Testis (tissue), 2 donors: ENCODE measurements at regions not wholly inside any gene's neighbourhood (a gene's known extent, or its start where the extent isn't known, plus 50 kb on each side); places are given as distances from the start of the nearest gene placed in this dataset.

Experiments
- POLR2A ChIP-seq: fragments of 450-650 bp; IDR thresholded peaks from one replicate; pipeline ENCODE4 v1.6.1; 2017; ENCODE audit warnings: antibody characterized with exemption, mild to moderate bottlenecking, moderate library complexity
- TF ChIP-seq, protein P1 (sequence below), 3 experiments: fragments of 450-650 bp in 2 of 3; fragments of 200-600 bp in 1 of 3; sonication (generic) in 1 of 3; IDR thresholded peaks; one replicate each; pipeline ENCODE4 v1.5.1; 2016 to 2019; ENCODE audit warnings: antibody characterized with exemption in 3 of 3, mild to moderate bottlenecking in 2 of 3, moderate library complexity in 1 of 3

DNA sequence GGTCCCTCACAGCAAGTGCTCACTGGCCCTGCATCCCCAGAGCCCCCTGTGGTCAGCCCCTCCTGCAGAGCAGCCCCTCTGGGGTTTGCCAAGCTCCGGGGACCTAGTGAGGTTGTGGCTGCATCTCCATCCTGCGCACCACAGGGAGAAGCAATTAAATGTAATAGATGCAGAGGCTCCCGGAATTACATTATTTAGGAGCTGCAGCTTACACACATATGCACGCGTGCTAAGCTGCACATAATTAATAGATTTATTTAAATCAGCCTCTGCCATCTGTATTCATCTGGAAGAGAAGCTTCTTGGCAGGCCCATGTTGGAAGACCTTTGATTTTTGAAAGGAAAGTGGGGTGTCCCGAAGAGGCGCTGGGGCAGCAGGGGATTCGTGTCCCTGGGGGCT, 1271.5 kb downstream of the BRD1 start:
- TF ChIP-seq, protein P1, sequence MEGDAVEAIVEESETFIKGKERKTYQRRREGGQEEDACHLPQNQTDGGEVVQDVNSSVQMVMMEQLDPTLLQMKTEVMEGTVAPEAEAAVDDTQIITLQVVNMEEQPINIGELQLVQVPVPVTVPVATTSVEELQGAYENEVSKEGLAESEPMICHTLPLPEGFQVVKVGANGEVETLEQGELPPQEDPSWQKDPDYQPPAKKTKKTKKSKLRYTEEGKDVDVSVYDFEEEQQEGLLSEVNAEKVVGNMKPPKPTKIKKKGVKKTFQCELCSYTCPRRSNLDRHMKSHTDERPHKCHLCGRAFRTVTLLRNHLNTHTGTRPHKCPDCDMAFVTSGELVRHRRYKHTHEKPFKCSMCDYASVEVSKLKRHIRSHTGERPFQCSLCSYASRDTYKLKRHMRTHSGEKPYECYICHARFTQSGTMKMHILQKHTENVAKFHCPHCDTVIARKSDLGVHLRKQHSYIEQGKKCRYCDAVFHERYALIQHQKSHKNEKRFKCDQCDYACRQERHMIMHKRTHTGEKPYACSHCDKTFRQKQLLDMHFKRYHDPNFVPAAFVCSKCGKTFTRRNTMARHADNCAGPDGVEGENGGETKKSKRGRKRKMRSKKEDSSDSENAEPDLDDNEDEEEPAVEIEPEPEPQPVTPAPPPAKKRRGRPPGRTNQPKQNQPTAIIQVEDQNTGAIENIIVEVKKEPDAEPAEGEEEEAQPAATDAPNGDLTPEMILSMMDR (IDR thresholded peaks at IDR 0.05): no peak
- no peak for TF ChIP-seq POLR2A
